OCI-LY7 (cell line): ENCODE measurements at regions not wholly inside any gene's neighbourhood (a gene's known extent, or its start where the extent isn't known, plus 50 kb on each side); places are given as distances from the start of the nearest gene placed in this dataset.

ENCODE experiments used
- CTCF ChIP-seq: fragments of 200-600 bp; sonication (generic); conservative IDR thresholded peaks from 2 replicates; pipeline ENCODE4 v1.5.1; 2014; ENCODE audit warnings: mild to moderate bottlenecking, antibody characterized with exemption, low read length, moderate library complexity, mixed read lengths
- EZH2phosphoT487 ChIP-seq: fragments of 200-600 bp; sonication (generic); IDR thresholded peaks from 2 replicates; pipeline ENCODE4 v1.6.1; 2018; ENCODE audit warnings: low read depth, borderline replicate concordance, mild to moderate bottlenecking, mixed run types, antibody characterized with exemption, low read length, moderate library complexity, mixed read lengths

- TF ChIP-seq CTCF, result no peak
- TF ChIP-seq EZH2phosphoT487, result no peak
These were observed 250.8 kb upstream of the EDNRB start for GRCh38 chr13:78169386-78169785.
